RCC 7860 (cell line): ENCODE measurements at regions not wholly inside any gene's neighbourhood (a gene's known extent, or its start where the extent isn't known, plus 50 kb on each side); places are given as distances from the start of the nearest gene placed in this dataset.

Experiments
- DNase-seq: peaks from one replicate; pipeline ENCODE4 v3.0.0-alpha.2; 2015; ENCODE audit warnings: low spot score
- FAIRE-seq: peaks from 2 replicates; lab custom pipeline; 2012; peaks lifted over from hg19 to GRCh38; lab: Jason Lieb, UNC

DNA sequence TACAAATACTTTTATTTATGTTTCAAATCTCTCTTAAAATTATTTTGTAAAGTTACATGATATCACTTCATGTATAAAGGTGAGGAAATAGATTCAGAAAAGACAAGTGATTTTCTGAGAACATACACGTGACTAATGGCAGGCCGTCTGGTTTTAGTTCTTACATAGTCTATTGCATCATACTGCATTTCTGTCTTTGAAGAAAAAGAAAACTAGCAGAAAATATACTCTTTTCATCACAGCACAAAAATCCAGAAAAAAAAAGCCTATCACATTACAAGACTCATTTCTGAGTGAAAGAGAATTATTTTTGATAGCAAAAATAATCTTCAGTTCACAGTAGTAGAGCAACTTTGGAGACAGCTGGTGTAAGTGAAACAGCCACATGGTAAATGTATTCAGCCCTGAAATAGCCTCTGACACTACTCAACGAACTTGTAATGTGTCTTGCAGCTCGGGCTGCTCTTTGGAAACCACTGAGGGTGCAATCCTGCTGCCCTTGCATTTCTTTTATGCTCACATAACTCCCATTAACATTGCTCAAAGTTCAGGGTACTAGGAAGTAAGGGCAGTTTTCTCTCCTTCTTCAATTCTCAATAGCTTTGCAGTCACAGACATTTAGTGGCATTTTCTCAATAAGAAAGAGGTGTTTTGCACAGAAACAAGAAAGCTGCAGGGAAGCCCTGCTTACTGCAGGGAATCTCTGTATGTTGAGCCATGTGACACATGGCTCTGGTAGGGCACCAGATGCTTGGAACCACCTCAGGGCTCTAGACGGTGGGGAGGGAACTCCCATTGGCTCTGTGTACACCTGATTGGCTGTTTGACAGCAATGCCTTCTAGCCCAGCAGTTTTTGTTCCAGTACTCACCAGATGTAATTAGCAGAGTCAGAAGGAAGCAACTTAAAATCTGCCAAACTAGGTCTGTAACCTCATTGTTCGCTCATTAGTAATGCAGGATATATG is 845.3 kb upstream of the PTPRD start:
- FAIRE-seq, result no peak
- no peak for DNase-seq

DNA sequence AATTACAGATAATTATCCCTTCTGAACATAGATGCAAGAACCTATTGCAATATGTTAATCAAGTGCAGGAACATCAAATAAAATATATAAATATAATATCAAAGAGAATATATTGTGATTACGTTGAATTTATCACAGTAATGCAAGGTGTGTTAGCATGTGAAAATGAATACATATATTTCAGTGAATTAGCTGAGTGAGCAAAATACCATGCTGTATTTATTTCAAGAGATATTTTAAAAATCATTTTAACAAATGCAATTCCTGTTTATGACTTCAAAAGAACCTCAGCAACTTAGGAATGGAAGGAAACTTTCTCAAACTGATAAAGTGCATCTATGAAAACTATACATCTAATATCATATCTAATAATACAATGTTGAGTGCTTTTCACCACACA is 856.9 kb upstream of the PTPRD start:
- DNase-seq (no peak), FAIRE-seq (no peak)

DNA sequence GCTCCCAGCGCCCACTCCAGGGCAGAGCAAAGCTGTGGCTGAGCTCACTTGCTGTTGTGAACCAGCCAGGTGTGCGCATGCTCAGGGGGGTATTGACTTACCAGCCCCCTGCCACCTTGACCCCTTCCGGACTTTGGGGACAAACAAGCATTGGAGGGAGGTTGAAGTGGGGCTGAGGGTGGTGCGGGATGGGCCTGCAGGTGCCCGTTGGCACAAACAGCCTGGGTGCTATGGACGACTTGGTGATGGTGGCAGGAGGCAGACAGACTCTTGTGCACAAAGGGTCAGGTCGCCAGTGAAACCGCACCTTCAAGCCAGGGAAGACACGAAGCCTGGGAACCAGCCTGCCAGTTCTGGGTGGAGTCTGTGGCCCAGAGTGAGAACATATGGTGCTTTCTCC is 858.5 kb upstream of the PTPRD start:
- no peak for DNase-seq
- FAIRE-seq, result no peak

DNA sequence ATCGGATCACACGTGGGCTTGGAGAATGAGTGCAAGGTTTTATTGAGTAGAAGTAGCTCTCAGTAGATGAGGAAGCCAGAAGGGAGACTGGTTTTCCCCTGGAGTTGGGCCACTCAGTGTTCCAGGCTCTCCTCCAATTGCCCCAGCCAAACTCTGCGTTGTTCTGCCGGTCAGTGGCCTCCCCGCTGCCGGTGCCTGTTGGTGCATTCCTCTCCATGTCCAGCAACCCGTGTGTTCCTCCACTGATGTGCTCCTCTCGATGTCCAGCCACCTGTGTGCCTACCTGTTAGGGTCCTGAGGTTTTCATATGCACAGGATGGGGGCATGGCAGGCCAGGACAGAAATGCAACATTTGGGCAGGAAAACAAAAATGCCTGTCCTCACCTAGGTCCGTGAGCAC is 888.0 kb upstream of the PTPRD start:
- DNase-seq (no peak), FAIRE-seq (no peak)

DNA sequence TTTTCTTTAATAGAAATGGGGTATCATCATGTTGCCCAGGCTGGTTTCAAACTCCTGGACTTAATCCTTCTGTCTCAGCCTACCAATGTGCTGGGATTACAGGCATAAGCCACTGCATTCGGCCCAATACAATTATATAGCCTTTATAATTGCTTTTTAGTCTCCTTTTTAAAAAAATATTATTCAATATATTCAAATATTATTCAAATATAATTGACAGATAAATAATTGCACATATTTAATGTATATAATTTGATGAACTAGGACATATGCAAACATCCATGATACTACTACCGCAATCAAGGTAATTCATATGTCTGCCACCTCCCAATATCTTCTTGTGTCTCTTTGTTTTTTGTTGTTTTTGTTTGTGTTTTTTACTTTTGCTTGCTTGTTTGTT is 894.2 kb upstream of the PTPRD start:
- FAIRE-seq, result no peak
- no peak for DNase-seq

DNA sequence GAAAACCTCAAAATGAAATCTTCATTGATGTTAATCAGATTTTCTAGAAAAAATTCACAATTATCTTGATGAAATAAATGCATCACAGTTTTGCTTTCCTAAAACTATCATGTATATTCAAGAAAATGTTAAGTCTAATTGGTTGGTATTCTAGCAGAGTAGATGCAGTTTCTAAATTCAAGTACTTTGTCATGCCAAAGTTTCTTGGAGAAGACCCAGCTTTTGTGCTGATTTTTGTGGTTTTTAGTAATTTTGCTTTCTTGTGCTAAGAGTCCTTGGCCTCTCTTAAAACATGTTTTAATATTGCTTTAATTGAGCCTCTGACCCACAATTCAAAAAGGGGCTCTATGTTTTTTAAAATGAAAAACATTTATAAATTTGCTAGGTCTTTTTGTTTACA is 924.8 kb upstream of the PTPRD start:
- no peak for FAIRE-seq
- DNase-seq, result no peak

DNA sequence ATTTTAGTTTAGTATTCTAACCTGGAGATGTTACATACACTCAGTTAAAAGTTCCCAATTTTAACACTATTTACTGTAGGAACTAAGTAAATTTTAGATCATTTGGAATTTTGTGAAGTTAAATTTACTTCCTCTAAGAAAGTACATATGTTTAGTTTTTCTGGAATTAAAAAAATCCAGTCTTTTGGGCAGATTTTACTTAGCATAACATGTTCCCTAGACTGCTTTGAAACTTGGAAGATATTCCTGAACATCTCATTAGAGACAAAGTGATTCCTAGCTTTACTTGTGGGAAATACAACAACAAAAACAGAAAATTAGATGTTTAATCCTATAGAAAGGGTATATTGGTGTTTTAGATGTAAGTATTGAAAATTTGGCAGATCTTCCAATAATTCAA is 930.0 kb upstream of the PTPRD start:
- DNase-seq, result no peak
- FAIRE-seq, result no peak

DNA sequence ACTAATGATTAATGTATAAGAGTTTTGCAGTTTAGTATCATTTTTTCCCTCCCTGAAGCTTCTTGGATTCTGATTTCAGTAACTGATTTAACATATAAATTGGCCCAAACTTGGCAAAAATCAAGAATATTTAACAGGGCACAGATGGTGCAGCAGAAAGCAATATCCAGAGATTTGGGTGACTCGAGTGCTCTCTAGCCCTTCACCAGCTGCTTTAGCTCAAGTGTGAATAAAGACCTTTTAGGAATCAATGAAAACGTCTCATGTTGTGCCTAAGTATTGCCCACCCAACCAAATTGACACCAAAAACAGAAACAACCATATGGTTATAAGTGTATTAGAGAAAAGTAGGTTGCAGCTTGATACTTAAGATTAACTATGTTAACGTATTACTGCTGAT is 933.4 kb upstream of the PTPRD start:
- FAIRE-seq, result no peak
- DNase-seq, result no peak

DNA sequence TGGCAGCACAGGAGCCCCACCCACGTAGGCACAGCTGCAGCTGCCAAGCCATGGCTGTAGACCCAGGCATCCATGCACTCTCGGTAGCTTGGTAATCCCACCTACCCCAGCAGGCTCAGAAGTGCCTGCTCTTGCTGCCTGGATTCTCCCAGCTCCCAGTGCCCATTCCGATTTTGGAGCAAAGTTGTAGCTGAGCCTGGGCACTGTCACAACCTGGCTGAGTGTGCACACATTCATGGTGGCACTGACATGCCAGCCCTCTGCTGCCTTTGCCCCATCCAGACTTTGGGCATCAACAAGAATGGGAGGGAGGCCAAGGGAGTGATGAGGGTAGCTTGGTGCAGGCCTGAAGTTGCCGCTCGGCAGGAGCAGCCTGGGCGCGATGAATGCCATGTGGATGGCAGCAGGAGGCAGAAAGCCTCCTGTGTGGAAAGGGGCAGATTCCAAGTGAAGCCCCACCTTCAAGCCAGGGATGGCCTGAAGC is 936.6 kb upstream of the PTPRD start:
- FAIRE-seq (no peak), DNase-seq (no peak)

DNA sequence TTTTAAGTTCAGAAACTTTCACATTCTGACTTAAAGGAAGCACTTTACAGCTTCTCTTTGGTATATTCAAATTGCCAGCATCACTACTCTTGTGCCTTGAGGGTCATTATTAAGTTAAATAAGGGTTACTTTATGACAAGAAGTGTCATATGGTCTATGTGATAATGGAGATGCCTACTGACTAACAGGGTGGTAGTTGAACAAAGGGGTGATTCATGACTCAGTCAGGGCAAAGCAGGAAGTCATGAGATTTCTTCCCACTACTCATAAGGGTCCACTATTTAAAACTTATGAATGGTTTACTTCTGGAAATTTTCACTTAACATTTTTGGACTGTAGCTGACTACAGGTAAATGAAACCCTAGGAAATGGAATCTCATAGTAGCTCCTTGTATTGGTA is 938.3 kb upstream of the PTPRD start:
- no peak for DNase-seq
- no peak for FAIRE-seq

DNA sequence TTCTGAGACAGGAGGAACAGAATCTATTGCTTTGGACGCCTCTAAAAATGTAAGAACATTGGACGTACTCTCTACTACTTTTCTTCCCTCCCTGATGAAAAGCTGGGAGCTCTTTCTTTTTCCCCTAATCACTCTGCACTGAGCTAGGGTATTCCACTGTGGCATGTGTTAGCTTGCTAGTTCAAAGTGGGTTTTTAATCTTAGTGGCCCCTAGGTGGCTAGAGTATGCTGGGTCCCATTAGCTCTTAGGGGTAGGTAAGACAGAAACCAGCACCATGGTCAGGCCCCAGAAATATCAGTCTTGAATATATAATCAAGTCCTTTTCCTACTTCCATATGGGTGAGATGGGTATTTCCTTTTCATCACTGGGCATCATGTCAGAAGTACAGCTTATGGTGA is 945.2 kb upstream of the PTPRD start:
- FAIRE-seq (no peak), DNase-seq (no peak)

DNA sequence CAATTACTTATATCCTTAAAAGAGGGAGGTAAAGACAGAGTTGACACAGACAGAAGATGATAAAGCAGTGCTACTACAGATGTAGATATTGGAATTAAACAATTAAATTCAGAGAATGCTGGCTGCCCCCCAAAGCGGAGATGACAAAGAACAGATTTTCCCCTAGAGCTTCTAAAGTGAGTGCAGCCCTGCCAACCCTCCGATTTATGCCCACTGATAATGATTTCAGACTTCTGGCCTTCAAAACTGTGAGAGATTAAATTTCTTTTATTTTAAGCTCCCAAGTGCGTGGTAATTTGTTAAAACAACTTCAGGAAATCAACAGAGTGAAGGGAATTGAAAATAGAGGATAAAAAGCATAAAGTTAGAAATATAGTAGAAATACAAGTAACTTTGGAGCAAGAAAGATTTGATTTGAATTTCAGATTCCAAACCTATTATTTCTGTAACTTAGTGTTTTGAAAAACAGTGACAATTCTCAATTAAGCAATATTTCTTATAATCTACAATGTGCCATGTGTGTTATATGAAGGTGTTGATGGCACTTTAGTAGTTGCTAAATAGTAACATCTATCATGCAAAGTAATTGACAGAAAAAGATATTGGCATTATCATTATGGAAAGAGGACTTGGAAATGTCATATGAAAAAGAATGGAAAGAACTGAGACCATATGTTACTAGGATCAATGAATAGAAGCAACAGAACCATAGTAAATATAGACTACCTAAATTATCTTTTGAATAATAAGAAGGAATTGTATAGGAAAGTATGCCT is 946.4 kb upstream of the PTPRD start:
- DNase-seq (no peak), FAIRE-seq (no peak)

DNA sequence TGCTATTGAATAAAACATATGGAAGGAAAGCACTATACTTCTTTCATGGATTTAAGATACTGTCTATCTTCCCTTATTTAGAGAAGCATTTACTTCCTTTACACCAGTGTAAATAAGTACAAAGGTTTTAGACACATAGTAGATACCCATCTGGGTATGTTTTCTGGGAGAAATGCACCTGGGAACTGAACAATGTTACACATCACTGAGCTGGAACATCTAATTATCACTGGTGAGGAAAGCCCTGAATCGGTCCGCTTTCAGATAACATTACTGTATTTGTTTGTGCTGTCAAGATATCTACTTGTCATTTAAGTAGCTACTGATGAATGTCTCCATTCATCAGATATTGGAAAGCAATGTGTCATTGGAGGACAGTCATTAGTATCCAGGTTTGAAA is 964.7 kb upstream of the PTPRD start:
- DNase-seq (no peak), FAIRE-seq (no peak)

DNA sequence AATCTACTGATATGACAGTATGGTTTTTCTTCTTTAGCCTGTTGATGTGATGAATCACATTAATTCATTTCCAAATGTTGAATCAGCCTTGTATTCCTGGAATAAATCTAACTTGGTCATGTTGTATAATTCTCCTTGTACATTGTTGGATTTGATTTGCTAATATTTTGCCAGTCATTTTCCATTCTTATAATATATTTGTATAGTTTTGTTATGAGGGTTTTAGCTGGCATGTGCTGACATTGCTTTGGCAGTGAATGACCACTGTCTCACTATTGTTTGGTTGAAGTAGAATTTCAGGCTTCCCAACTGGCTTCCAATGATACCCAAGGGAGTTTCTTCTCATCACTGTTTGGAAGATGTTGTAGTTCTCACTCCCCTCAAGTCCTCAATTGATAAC is 983.0 kb upstream of the PTPRD start:
- no peak for DNase-seq
- no peak for FAIRE-seq

DNA sequence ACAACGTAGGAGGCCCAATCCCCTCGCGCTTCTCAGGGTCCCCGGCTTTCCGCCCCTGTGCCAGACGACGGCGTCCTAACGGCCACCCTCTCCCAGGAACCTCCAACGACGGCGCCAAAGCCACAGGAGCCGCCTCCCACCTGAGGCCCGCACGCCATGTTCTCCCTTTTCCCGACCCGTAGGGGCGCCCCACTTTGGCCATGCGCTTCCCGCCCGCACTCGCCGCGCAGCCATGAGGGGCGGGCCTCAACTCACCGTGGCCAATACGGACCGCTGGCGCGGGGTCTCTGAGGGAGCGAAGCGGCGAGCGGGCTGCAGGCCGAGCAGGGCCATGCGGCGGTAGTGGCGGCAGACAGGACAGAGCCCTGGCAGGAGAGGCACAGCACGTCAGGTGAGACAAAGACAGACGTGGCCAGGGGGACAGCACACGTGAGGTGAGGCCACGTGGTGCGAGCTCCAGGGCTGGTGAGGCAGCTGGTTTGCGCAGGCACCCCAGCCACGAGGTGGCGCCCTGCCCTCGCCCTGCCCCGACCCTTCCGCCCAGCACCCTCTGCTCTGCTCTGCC is 1005.5 kb upstream of the PTPRD start:
- DNase-seq, result no peak

DNA sequence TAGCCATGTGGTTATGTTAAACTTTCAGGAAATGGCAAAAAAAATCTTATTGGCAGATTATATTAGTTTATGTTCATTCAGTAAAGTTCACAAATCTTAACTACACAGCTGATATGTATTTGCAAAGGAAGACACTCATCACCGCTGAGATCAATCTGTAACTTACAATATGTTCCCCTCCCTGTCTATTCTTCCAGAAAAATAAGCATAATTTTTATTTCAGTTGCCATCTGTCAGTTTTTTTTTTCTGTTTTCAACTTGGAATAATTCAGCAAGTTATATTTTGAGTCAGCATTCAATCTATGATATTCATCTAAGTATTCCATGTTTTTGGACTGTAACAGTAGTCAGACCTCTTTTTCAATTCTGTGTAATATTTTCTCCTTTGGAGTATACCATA is 1019.9 kb upstream of the PTPRD start:
- FAIRE-seq, result no peak

More for the DNA sequence above, 1005.5 kb upstream of the PTPRD start:
- FAIRE-seq, result no peak

DNA sequence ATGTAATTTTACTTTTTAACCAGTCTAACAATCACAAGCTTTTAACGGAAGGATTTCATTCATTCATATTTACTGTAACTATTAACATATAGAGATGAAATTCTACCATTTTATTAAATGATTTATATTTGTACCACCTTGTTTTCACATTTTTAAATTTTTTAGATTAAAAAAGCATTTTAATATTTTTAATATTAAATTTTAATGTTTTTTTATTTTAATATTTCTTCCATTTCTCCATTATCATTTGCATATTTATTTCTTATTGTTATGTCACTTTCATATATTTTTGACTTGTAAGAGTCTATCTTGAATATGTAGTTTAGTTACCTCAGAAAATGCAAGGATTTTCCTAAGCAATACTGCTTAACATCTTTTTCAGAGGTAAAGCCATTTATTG is 1034.0 kb upstream of the PTPRD start:
- no peak for FAIRE-seq
- DNase-seq, result no peak

More for the DNA sequence above, 1019.9 kb upstream of the PTPRD start:
- no peak for DNase-seq

DNA sequence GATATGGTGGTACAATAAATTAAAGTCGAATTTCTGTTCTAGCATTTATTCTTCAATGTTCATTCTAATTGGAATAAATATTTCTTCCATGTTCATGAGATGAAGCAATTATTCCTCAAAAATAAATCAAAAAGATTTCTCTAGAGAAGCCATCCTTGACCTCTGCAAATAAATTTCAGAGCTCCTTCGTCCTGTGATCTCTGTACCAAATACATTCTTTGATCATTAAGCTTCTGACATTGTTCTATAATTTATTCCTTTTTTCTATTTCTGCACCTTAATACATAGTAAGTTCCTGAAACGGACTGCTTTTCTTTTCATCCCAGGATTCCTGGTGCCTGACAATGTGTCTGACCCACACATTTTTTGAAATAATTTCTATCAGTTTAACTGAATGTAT is 1039.3 kb upstream of the TYRP1 start:
- DNase-seq (no peak), FAIRE-seq (no peak)

DNA sequence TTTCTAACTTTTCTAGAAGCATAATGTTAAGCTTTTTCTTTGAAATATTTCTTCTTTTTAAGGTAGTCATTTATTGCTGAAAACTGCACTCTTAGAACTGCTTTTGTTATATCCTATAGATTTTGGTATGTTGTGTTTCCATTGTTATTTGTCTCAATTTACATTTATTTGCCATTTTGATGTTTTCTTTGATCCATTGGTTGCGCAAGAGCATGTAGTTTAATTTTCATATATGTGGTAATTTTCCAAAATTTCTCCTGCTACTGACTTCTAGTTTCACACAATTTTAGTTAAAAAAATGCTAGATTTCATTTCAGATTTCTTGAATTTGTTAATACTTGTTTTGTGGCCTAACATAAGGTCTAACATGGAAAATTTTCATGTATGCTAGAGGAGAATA is 1029.3 kb upstream of the TYRP1 start:
- no peak for DNase-seq
- FAIRE-seq, result no peak

DNA sequence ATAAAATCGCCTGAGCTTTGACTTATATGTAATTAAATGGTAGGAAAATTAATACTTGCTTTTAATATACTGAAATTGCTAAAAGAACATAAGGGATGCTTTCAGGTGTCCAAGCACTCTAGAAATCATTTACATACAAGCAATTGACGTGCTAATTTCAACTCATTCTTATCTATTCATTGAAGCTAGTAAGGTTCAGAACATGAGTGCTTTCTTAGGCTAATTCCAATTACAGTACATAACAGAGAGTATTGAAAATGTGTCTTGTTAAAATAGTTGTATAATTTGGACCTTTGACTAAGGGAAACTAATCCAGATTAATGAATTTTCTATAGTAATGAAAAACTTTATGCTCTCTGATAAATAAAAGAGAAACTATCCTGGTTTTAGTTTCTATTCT is 1016.4 kb upstream of the TYRP1 start:
- FAIRE-seq, result no peak
- no peak for DNase-seq

DNA sequence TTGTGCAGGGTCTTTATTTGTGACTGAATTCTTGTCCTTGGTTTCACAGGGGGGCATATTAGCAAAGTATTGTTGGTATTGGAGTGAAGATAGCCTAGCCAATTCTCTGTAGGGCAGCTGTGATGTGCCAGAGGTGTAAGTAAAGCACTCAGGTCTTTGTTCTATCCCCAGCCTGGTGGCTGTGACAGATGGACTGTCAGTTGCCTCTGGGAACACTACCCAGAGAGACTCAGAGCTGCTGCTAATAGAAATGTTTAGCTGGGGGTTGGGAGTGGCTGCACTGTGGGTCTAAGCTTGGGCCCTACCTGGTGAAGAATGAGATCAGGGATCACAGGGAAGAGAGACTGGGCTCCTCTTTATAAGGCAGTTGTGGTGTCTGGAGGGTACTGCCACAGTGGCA is 1006.5 kb upstream of the TYRP1 start:
- FAIRE-seq (no peak), DNase-seq (no peak)

DNA sequence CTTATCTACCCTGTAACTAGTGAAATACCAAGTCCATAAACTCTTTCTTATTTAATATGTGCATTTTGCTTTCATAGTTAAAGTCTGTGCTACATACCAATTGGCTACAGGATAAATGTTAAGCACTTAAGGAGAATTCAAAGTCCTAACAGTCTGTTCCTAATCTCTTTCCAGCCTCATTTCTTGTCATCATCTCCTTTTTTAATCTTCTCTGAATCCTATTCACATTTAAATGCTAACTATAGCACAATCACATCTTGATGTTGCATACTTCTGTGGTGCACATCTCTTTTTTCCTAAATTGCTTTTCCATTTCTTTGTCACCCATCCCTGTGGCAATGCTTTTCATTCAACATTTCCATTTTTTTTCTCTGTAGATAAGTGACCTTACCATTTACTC is 996.1 kb upstream of the TYRP1 start:
- FAIRE-seq, result no peak
- no peak for DNase-seq
